ENCODE measurements at regions not wholly inside any gene's neighbourhood (a gene's known extent, or its start where the extent isn't known, plus 50 kb on each side); places are given as distances from the start of the nearest gene placed in this dataset.

- DNase-seq: no peak
- in situ Hi-C loops (cut with HindIII; ENCODE audit: low pct_ligation_motif_present, low pct_unique_long_range_greater_than_20kb, low sequenced_read_pairs): no loop called here
Measured at GRCh38 chr11:15883455-15883920, 472.9 kb downstream of the SOX6 start.

DNA sequence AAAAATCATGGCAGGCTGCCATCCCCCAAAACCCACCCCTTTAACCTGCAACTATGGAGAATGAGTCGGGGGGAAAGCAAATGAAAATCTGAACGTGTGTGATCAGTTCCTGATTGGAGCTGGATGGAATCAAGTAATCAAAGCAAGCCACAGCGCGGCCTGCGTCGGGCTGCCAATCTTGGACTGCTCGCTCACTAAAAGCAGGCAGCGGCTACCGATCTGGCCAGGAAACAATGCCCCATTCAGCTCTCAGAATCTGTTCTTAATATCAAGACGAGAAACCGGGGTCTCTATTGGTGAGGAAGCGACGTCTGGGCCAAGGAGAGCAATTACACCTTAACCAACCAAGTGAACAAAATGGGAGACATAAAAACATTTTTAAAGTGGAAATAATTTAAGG, 472.2 kb downstream of the SOX6 start:
- no peak for DNase-seq
- in situ Hi-C loops (cut with HindIII; ENCODE audit: low pct_ligation_motif_present, low pct_unique_long_range_greater_than_20kb, low sequenced_read_pairs): no loop called here

DNA sequence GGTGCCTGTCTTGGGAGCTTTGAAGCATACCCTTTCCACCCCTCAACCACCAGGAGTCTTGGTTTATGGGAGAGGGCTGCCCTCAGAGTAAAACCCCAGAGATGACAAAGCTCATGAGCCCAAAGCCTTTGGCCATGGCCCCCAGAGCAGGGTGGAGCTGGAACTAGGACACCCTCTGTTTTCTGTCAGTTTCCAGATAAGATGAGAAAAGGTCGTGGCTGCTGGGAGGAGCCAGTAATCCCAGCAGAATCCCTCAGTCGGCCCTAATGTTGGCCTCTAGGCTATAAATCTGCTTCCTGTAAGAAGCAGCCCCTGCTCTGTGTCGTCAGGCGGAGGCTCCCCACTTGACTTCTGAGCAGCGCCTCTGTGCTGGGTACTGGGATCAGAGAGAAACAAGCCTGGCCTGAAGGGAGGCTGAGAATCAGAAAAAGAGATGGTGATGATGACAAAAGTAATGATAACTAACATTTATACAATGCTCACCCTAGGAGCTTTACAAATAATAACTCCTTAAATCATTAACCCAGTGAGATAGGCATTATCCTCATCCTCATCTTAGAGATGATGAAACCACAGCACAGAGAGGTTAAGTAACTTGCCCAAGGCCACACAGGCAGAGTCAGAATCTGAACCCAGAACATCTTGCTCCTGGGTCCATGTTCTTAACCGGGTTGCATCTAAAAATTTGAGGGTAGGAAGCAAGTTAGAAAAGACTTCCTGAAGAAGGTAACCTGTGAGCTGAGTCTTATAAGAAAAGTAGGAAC, 471.4 kb downstream of the SOX6 start:
- DNase-seq: no peak
- in situ Hi-C loops (cut with HindIII; ENCODE audit: low pct_ligation_motif_present, low pct_unique_long_range_greater_than_20kb, low sequenced_read_pairs): no loop called here

DNA sequence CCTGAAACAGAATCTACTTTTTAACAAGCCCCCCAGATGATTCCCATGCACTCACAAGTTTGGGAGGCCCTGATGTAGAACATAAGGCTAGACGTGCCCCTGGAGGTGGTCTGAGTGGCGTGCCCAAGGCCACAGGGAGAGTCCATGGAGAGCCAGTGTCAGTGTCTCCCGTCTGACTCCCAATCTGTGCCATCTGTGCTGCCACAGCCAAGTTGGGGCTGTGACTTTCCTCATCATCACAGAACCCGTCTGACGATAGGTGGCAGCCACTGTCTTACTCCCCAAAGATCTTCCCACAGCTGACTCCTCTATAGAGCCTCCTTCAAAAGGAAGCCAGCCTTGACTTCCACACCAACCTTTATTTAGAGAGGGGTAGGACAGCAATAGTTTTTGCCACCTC, 470.5 kb downstream of the SOX6 start:
- in situ Hi-C loops (cut with HindIII; ENCODE audit: low pct_ligation_motif_present, low pct_unique_long_range_greater_than_20kb, low sequenced_read_pairs): no loop called here
- DNase-seq: no peak

DNA sequence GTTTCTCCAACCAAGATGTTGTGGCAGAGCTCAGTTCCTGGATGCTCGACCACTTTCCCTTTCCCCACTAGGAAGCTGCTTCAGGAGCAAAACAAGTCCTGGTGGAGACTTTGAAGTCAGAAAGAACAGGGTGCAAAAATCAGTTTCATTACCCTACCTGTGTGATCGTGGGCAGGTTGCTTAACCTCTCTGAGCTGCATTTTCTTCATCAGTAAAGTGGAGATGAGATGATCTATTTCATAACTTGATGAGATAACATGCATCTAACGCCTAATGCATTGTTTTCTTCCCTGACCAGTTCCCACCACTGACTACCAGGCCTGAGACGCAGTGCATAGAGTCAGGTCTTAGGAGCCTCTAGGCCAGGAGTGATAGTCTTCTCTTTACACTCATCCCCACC, 470.0 kb downstream of the SOX6 start:
- in situ Hi-C loops (cut with HindIII; ENCODE audit: low pct_ligation_motif_present, low pct_unique_long_range_greater_than_20kb, low sequenced_read_pairs): no loop called here
- DNase-seq: no peak

DNA sequence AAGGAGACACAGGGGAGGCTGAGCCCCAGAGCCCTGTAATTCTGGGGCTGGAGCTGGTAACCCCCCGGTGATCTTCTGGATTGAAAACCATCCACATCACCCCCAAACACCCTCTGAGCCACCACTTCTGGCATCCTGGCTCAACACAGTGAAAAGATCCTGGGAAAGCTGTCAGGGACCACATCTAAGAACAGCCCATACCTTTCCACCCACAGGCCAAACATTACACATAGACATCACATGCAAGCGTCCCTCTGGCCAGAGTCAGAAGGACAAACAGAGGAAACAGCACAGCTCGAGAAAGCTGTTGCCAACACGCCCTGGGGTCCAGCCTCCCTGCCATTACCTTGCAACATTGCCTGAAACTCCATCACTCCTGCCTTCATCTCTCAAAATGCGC, 469.5 kb downstream of the SOX6 start:
- in situ Hi-C loops (cut with HindIII; ENCODE audit: low pct_ligation_motif_present, low pct_unique_long_range_greater_than_20kb, low sequenced_read_pairs): no loop called here
- DNase-seq: no peak

DNA sequence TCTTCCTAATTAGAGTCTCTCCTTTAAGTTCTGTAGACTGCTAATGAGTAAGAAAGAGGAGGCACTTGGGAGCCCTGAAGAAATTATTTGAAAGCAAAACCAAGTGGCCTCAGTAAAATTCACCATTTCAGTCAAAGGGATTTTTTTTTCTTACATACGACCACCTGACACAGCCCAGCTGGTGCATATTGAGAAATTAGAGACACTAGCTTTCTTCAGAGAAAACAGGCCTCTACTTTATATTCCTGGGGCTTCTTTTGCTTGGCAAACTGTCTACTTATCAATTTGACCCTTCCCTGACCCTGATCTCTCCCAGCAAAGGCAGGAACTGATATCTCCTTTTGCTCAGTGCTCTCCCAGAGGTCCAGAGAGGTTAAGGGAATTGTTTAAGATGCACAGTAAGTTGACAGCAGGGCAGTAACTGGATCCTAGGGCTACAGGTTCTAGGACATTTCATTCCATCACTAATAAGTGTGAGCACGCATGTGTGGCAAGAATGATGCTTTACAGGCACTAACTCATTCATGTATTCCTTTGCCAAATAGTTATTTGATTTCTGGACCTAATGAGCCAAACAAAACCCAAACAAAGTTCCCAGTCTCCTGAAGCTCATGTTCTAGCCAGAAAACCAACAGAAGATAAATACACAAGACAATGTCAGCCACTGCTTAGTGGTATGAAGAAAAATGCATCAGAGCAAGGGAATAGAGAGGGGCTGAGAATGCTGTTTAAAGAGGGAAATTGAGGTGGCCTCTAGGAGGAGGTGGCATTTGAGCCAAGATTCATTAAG, 467.6 kb downstream of the SOX6 start:
- in situ Hi-C loops (cut with HindIII; ENCODE audit: low pct_ligation_motif_present, low pct_unique_long_range_greater_than_20kb, low sequenced_read_pairs): no loop called here
- no peak for DNase-seq

DNA sequence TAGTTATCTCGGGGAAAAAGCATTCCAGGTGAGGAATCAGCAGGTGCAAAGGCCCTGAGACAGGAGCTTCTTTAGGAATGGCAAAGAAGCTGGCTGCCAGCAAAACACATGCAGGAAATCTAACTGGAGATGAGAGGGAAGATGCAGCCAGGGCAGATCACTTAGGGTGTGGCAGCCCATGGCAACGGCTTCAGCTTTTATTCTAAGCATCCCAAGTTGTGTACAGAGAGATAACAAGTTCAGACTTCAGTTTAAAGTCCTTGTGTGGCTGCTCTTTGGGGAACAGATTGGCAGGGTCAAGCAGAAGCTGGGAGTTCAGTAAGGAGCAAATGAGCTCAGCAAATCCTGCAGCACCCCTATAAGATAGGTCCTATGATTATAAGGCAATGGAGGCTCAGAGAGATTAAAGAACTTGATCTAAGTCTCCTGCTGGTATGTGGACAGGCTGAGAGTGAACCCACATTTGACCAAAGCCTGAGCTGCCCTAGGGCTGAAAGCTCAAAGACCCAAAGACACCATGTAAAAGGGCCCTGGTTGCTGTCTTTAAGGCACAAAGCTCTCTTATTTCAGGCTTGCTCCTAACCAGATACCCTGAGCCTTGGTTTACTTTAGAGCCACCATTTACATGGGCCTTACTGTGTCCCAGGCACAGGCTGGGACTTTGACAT, 466.8 kb downstream of the SOX6 start:
- DNase-seq: no peak
- in situ Hi-C loops (cut with HindIII; ENCODE audit: low pct_ligation_motif_present, low pct_unique_long_range_greater_than_20kb, low sequenced_read_pairs): no loop called here

- no peak for DNase-seq
- in situ Hi-C loops (cut with HindIII; ENCODE audit: low pct_ligation_motif_present, low pct_unique_long_range_greater_than_20kb, low sequenced_read_pairs): no loop called here
Measured at GRCh38 chr11:15890031-15890713, 466.2 kb downstream of the SOX6 start.

DNA sequence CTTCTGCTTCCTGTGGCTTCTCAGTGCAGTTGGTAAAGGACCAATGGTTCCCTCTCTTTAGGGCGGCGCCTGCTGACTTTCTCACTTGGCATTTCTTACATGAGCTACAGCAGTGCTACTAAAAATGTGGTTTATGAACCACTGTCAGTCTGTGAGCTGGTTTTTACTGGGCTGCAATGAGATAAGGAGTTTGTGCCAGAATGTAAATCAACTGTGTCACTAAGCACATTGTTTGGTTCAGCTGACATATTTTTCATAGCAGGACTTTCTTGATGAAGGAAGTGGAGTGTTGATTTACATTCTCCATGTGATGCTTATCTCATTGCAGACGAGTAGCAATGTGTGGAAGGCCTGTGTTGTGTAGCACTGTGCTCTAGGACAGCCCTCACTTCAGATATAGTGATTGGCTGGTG, 463.3 kb downstream of the SOX6 start:
- no peak for DNase-seq
- in situ Hi-C loops (cut with HindIII; ENCODE audit: low pct_ligation_motif_present, low pct_unique_long_range_greater_than_20kb, low sequenced_read_pairs): no loop called here

- in situ Hi-C loops (cut with HindIII; ENCODE audit: low pct_ligation_motif_present, low pct_unique_long_range_greater_than_20kb, low sequenced_read_pairs): no loop called here
Measured at GRCh38 chr11:15896026-15896425, 460.3 kb downstream of the SOX6 start.

DNA sequence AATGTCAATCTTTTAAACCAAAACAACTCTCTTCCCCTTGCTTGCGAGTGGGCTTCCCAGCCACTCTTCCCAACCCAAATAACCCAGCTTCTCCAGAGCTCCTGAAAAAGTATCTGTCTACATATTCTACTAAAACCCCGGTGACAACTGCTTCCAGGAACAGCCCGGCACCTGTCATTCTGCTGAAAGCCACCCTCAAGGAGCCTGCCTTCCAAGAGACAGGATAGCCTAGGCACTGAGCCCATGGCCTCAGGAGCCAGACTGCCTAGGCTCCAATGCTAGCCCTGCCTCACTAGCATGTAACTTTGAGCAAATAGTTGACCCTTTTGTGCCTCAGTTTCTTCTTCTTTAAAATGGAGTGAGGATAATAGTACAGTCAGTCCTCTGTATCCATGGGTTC, 459.8 kb downstream of the SOX6 start:
- in situ Hi-C loops (cut with HindIII; ENCODE audit: low pct_ligation_motif_present, low pct_unique_long_range_greater_than_20kb, low sequenced_read_pairs): no loop called here

More at GRCh38 chr11:15896026-15896425, 460.3 kb downstream of the SOX6 start:
- DNase-seq: no peak

DNA sequence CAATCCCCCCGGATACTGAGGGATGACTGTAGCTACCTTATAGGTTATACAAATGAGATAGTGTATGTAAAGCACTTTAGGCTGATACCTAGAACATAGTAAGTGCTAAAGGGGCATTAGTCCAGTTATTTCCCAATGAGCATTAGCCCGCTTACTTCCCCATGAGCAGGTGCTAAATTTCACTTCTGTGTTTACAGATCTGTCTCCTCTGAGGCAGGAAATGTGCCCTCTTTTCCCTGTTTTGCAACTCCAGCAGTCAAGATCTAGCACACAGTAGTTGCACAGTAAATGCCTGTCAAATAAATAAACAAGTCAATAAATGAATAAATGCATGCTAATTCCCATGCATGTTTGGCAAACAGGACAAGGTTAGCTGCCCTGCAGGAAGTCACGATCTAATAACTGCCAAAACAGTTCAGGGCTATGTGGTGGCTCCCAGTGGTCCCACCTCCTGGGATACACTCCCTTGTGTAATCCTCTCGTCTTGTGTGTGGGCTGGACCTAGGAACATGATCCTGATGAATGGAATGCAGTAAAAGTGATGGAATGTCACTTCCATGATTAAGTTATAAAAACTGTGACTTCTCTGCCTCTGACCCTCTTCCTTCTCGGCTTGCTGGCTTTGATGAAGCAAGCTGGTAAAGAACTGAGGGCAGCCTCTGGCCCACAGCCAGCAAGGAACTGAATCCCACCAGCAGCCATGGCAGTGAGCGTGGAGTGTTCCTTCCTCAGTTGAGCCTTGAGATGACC, 459.0 kb downstream of the SOX6 start:
- in situ Hi-C loops (cut with HindIII; ENCODE audit: low pct_ligation_motif_present, low pct_unique_long_range_greater_than_20kb, low sequenced_read_pairs): no loop called here
- DNase-seq: no peak

More for the DNA sequence above, 459.8 kb downstream of the SOX6 start:
- DNase-seq: no peak

DNA sequence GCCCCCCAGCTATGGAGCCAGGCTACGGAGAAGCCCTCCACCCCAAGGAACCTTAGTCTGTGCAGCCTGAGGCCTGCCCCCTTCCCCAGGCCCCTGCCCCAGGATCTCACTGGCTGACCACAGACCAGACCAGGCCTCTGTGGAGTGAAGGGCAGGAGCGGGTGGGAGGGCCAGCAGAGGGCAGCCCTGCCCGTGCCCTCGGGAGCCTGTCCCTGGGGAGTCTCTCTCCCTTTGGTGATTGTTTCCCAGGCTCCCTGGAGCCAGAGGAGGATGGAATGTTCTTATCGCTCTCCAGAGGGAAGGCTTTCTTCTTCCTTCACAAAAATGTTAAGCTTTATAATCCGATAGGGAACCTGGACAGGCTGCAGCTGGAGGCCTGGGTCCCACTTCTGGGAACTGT, 455.3 kb downstream of the SOX6 start:
- no peak for DNase-seq
- in situ Hi-C loops (cut with HindIII; ENCODE audit: low pct_ligation_motif_present, low pct_unique_long_range_greater_than_20kb, low sequenced_read_pairs): no loop called here

DNA sequence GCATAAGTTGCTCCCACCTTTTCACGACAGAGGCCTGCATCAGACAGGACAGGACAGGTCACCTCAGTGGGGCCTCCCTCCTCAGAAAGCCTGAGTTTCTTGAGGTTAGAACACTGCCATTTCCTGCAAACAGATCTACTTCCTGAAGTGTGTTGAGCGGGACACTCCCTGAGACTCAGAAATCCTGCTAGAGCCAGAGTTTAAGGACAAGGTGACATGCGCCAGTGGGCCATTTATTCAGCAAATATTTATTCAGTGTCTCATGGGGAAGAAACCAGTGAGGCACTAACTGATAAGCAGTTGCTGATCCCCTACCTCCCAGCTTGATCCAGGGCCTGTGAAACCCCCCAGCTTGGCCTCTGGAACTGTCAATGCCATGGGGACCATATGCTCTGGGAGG, 454.6 kb downstream of the SOX6 start:
- DNase-seq: no peak
- in situ Hi-C loops (cut with HindIII; ENCODE audit: low pct_ligation_motif_present, low pct_unique_long_range_greater_than_20kb, low sequenced_read_pairs): no loop called here

GRCh38 chr11:15903246-15903645, 453.1 kb downstream of the SOX6 start:
- in situ Hi-C loops (cut with HindIII; ENCODE audit: low pct_ligation_motif_present, low pct_unique_long_range_greater_than_20kb, low sequenced_read_pairs): no loop called here
- DNase-seq: no peak

DNA sequence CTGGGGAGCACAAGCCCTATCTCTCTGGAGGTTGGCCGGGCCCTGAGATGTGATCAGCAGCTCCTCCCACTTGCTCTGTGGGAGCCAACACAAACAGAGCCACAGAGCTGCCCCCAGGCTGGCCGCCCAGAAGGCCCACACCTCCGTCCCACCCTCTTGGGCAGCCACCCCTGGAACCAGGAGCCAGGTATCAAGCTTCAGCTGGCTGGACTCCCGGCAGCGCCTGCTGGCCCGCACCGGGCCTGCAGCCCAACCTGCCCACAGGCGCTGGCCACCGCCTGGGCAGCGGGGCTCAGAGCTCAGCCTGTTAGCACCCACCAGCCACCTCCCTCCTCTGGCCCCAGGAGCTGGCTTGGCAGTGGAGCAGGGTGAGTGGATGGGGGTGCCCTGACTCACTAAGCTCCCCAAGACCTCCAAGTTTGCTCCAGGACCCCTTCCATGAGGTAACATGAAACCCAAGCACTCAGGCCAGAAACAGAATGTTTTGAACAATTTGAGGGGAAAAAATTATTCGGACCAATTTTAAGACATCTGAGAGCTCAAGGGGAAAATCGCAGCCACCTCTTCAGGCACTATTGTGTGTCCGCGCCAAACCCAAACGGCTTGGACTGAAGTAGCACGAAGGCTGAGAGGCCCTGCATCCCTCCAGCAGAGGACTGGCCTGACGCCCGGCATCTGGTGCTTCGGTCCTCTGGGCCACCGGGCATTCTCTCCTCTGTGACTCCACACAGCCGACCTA, 450.8 kb downstream of the SOX6 start:
- in situ Hi-C loops (cut with HindIII; ENCODE audit: low pct_ligation_motif_present, low pct_unique_long_range_greater_than_20kb, low sequenced_read_pairs): no loop called here
- DNase-seq: no peak

Measured in ACHN (cell line).